OCI-LY7 (cell line): ENCODE measurements at regions not wholly inside any gene's neighbourhood (a gene's known extent, or its start where the extent isn't known, plus 50 kb on each side); places are given as distances from the start of the nearest gene placed in this dataset.

Source experiments
- CTCF ChIP-seq: fragments of 200-600 bp; sonication (generic); conservative IDR thresholded peaks from 2 replicates; pipeline ENCODE4 v1.5.1; 2014; ENCODE audit warnings: mild to moderate bottlenecking, antibody characterized with exemption, low read length, moderate library complexity, mixed read lengths
- EZH2phosphoT487 ChIP-seq: fragments of 200-600 bp; sonication (generic); IDR thresholded peaks from 2 replicates; pipeline ENCODE4 v1.6.1; 2018; ENCODE audit warnings: low read depth, borderline replicate concordance, mild to moderate bottlenecking, mixed run types, antibody characterized with exemption, low read length, moderate library complexity, mixed read lengths

- TF ChIP-seq CTCF (no peak), EZH2phosphoT487 (no peak)
Measured at GRCh38 chr3:187540847-187541246, 129.3 kb downstream of the SST start.
